Liver (tissue), 8 donors: ENCODE measurements at regions not wholly inside any gene's neighbourhood (a gene's known extent, or its start where the extent isn't known, plus 50 kb on each side); places are given as distances from the start of the nearest gene placed in this dataset.

Experiments
- DNase-seq: peaks from one replicate; pipeline ENCODE4 v3.0.0-alpha.2; 2017; ENCODE audit warnings: low spot score
- H3K27ac ChIP-seq, 2 donors: one replicate each; pipeline ENCODE4 v1.7.0; 2013; ENCODE audit warnings: inconsistent platforms in 2 of 2, low read length in 2 of 2, control low read depth in 1 of 2, low read depth in 1 of 2, mild to moderate bottlenecking in 1 of 2
- H3K27me3 ChIP-seq, 4 donors: one replicate each; pipeline versions ENCODE4 v1.6.1 to v1.7.0; 2013; ENCODE audit warnings: low read length in 3 of 4, inconsistent platforms in 1 of 4, mild to moderate bottlenecking in 1 of 4, moderate library complexity in 1 of 4; ENCODE audit not compliant: control insufficient read depth in 4 of 4, insufficient read depth in 4 of 4
- H3K36me3 ChIP-seq, 4 donors: one replicate each; pipeline versions ENCODE4 v1.6.1 to v1.7.0; 2013; ENCODE audit warnings: low read length in 3 of 4, mild to moderate bottlenecking in 3 of 4, low read depth in 1 of 4, moderate library complexity in 1 of 4; ENCODE audit not compliant: control insufficient read depth in 4 of 4, insufficient read depth in 3 of 4
- H3K4me1 ChIP-seq, 4 donors: one replicate each; pipeline versions ENCODE4 v1.6.1 to v1.7.0; 2013; ENCODE audit warnings: low read length in 3 of 4, mild to moderate bottlenecking in 3 of 4, moderate library complexity in 1 of 4; ENCODE audit not compliant: control insufficient read depth in 4 of 4, insufficient read depth in 4 of 4
- H3K4me3 ChIP-seq, 3 donors: one replicate each; pipeline versions ENCODE4 v1.6.1 to v1.7.0; 2013; ENCODE audit warnings: low read length in 3 of 3, control low read depth in 1 of 3, low read depth in 1 of 3, mild to moderate bottlenecking in 1 of 3
- H3K9ac ChIP-seq, 2 donors: one replicate each; pipeline ENCODE4 v1.7.0; 2013; ENCODE audit warnings: low read length in 2 of 2, mild to moderate bottlenecking in 2 of 2, moderate library complexity in 2 of 2, control low read depth in 1 of 2, low read depth in 1 of 2
- H3K9me3 ChIP-seq, 4 donors: one replicate each; pipeline versions ENCODE4 v1.6.1 to v1.7.0; 2013; ENCODE audit warnings: low read length in 3 of 4; ENCODE audit not compliant: control insufficient read depth in 4 of 4
- EGR1 ChIP-seq, 2 donors: IDR thresholded peaks; 2 replicates each; pipeline ENCODE4 v1.6.1; 2016 to 2018; ENCODE audit warnings: antibody characterized with exemption in 2 of 2, low read depth in 2 of 2
- FOXA1 ChIP-seq: IDR thresholded peaks from 2 replicates; pipeline ENCODE4 v1.6.1; 2016; ENCODE audit warnings: antibody characterized with exemption
- FOXA2 ChIP-seq: IDR thresholded peaks from 2 replicates; pipeline ENCODE4 v1.6.1; 2016; ENCODE audit warnings: antibody characterized with exemption
- GABPA ChIP-seq, 2 donors: IDR thresholded peaks in 1 of 2; conservative IDR thresholded peaks in 1 of 2; 2 replicates each; pipeline ENCODE4 v1.6.1; 2016; ENCODE audit warnings: antibody characterized with exemption in 2 of 2, mild to moderate bottlenecking in 1 of 2, moderate library complexity in 1 of 2
- HNF4A ChIP-seq, 2 donors: conservative IDR thresholded peaks; 2 replicates each; pipeline ENCODE4 v1.6.1; 2016; ENCODE audit warnings: antibody characterized with exemption in 2 of 2, mild to moderate bottlenecking in 2 of 2
- HNF4G ChIP-seq: IDR thresholded peaks from 2 replicates; pipeline ENCODE4 v1.6.1; 2016; ENCODE audit warnings: antibody characterized with exemption
- JUND ChIP-seq, 2 donors: IDR thresholded peaks; 2 replicates each; pipeline ENCODE4 v1.6.1; 2016; ENCODE audit warnings: antibody characterized with exemption in 2 of 2
- NR2F2 ChIP-seq: IDR thresholded peaks from 2 replicates; pipeline ENCODE4 v1.6.1; 2016; ENCODE audit warnings: antibody characterized with exemption
- RAD21 ChIP-seq, 2 donors: IDR thresholded peaks; 2 replicates each; pipeline ENCODE4 v1.6.1; 2016; ENCODE audit warnings: antibody characterized with exemption in 2 of 2, mild to moderate bottlenecking in 2 of 2
- RXRA ChIP-seq, 2 donors: IDR thresholded peaks; 2 replicates each; pipeline ENCODE4 v1.6.1; 2017 to 2018; ENCODE audit warnings: antibody characterized with exemption in 2 of 2, mild to moderate bottlenecking in 1 of 2
- SP1 ChIP-seq: IDR thresholded peaks from 2 replicates; pipeline ENCODE4 v1.6.1; 2018; ENCODE audit warnings: antibody characterized with exemption, mild to moderate bottlenecking
- TAF1 ChIP-seq: conservative IDR thresholded peaks from 2 replicates; pipeline ENCODE4 v1.6.1; 2016; ENCODE audit warnings: antibody characterized with exemption, mild to moderate bottlenecking
- YY1 ChIP-seq: IDR thresholded peaks from 2 replicates; pipeline ENCODE4 v1.6.1; 2016; ENCODE audit warnings: antibody characterized with exemption, mild to moderate bottlenecking
- WGBS: extraction: QIAGEN DNeasy Blood & Tissue Kit; methylation state at CpG from one replicate; pipeline ENCODE4 v1.1.7; 2013; 5-methylcytosine and 5-hydroxymethylcytosine counted together
- TF ChIP-seq, protein P1 (sequence below): IDR thresholded peaks from 2 replicates; pipeline ENCODE4 v1.6.1; 2016; ENCODE audit warnings: antibody characterized with exemption
- TF ChIP-seq, protein P2 (sequence below): IDR thresholded peaks from 2 replicates; pipeline ENCODE4 v1.6.1; 2016; ENCODE audit warnings: antibody characterized with exemption
- TF ChIP-seq, protein P3 (sequence below): IDR thresholded peaks from 2 replicates; pipeline ENCODE4 v1.6.1; 2016; ENCODE audit warnings: antibody characterized with exemption, mild to moderate bottlenecking
- TF ChIP-seq, protein P4 (sequence below): fragments of 150-350 bp; IDR thresholded peaks from 2 replicates; pipeline ENCODE4 v1.5.1; 2017; ENCODE audit warnings: improper control_type of control experiment, low read depth, low read length; ENCODE audit not compliant: missing input control
- TF ChIP-seq, protein P5 (sequence below): IDR thresholded peaks from 2 replicates; pipeline ENCODE4 v1.6.1; 2016; ENCODE audit warnings: antibody characterized with exemption
- donor health status: healthy.
- donor health status: healthy.
- donor health status: healthy.
- donor health status: healthy.
- donor health status: healthy.

DNA sequence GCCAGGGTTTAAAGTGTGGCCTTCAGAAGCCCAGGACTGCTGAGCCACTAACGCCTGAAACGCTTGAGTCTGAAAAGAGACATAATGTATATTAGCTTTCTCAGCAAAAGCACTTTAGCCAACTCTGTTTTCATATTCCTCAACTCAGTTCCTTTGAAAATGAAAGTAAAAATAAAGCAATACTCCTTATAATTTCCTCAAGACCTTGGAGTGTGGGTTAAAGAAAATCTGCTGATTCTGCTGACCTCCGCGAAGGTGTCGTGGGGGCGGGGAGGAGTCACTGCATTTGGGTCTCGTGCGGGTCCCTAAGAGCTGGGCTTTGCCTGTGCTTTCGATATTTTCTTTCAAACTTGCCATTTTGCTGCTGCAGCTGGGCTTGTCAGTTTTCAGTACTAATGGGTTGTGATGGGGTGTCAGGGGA, 142.2 kb upstream of the ARID1B start:
- TF ChIP-seq, protein P1, sequence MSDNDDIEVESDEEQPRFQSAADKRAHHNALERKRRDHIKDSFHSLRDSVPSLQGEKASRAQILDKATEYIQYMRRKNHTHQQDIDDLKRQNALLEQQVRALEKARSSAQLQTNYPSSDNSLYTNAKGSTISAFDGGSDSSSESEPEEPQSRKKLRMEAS = no peak
- TF ChIP-seq RAD21 (IDR thresholded peaks at IDR 0.05) (no peak), FOXA2 (no peak), FOXA1 (no peak), HNF4A (conservative IDR thresholded peaks at IDR 0.05) (no peak)
- TF ChIP-seq, protein P2, sequence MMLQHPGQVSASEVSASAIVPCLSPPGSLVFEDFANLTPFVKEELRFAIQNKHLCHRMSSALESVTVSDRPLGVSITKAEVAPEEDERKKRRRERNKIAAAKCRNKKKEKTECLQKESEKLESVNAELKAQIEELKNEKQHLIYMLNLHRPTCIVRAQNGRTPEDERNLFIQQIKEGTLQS = no peak
- no peak overlapping the region for H3K4me3 ChIP-seq
- no peaks in the 10 kb centered on the region for H3K27me3 ChIP-seq
- peaks cover 0 to 3% (median 0%) of the 10 kb centered on the region in 4 donors for H3K4me1 ChIP-seq
- DNase-seq = no peak
- no peaks in the 10 kb centered on the region for H3K9me3 ChIP-seq
- no peak overlapping the region for H3K9ac ChIP-seq
- H3K27ac ChIP-seq = no peak overlapping the region
- peaks cover 0 to 1% (median 0%) of the 10 kb centered on the region in 4 donors for H3K36me3 ChIP-seq
- WGBS = 65% methylated on average over 9 of the region's 9 CpGs

DNA sequence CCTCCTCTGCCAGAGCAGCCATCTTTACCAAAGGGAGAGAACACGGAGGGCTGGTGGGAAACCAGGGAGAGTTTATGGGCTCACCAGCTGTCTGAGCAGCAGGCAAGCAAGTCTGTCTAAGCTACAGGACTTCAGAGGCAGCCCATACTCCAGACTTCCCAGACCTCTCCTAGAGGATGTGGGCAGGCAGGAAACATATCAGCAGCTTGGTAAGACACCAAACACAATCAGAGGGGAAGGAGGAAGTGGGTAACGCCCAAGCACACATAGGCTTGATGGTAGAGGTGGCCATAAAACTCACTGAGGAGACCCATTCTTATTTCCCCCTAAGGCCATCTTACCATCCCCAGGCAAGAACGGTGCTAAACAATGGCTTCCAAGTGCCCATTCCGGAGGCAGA, 143.1 kb upstream of the ARID1B start:
- no peak for DNase-seq
- Histone ChIP-seq H3K4me1 (peaks cover 0 to 3% (median 0%) of the 10 kb centered on the region in 4 donors), H3K4me3 (no peak overlapping the region), H3K27me3 (no peaks in the 10 kb centered on the region), H3K27ac (no peak overlapping the region), H3K9me3 (no peaks in the 10 kb centered on the region), H3K9ac (no peak overlapping the region), H3K36me3 (peaks cover 0 to 1% (median 0%) of the 10 kb centered on the region in 4 donors)
- TF ChIP-seq, protein P3, sequence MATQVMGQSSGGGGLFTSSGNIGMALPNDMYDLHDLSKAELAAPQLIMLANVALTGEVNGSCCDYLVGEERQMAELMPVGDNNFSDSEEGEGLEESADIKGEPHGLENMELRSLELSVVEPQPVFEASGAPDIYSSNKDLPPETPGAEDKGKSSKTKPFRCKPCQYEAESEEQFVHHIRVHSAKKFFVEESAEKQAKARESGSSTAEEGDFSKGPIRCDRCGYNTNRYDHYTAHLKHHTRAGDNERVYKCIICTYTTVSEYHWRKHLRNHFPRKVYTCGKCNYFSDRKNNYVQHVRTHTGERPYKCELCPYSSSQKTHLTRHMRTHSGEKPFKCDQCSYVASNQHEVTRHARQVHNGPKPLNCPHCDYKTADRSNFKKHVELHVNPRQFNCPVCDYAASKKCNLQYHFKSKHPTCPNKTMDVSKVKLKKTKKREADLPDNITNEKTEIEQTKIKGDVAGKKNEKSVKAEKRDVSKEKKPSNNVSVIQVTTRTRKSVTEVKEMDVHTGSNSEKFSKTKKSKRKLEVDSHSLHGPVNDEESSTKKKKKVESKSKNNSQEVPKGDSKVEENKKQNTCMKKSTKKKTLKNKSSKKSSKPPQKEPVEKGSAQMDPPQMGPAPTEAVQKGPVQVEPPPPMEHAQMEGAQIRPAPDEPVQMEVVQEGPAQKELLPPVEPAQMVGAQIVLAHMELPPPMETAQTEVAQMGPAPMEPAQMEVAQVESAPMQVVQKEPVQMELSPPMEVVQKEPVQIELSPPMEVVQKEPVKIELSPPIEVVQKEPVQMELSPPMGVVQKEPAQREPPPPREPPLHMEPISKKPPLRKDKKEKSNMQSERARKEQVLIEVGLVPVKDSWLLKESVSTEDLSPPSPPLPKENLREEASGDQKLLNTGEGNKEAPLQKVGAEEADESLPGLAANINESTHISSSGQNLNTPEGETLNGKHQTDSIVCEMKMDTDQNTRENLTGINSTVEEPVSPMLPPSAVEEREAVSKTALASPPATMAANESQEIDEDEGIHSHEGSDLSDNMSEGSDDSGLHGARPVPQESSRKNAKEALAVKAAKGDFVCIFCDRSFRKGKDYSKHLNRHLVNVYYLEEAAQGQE = no peak
- no peak for TF ChIP-seq JUND (IDR thresholded peaks at IDR 0.05)
- no peak for TF ChIP-seq EGR1 (IDR thresholded peaks at IDR 0.05; ENCODE audit: low read depth in 2 of 2)
- TF ChIP-seq, protein P2 = no peak
- TF ChIP-seq SP1 = no peak
- TF ChIP-seq RXRA (IDR thresholded peaks at IDR 0.05) = no peak
- no peak for TF ChIP-seq YY1
- TF ChIP-seq HNF4G = no peak
- TF ChIP-seq GABPA (IDR thresholded peaks at IDR 0.05 in 1 of 2, conservative IDR thresholded peaks at IDR 0.05 in 1 of 2) = no peak
- TF ChIP-seq RAD21 (IDR thresholded peaks at IDR 0.05) = no peak
- TF ChIP-seq NR2F2 = no peak
- TF ChIP-seq TAF1 = no peak
- no peak for TF ChIP-seq FOXA2
- TF ChIP-seq, protein P4, sequence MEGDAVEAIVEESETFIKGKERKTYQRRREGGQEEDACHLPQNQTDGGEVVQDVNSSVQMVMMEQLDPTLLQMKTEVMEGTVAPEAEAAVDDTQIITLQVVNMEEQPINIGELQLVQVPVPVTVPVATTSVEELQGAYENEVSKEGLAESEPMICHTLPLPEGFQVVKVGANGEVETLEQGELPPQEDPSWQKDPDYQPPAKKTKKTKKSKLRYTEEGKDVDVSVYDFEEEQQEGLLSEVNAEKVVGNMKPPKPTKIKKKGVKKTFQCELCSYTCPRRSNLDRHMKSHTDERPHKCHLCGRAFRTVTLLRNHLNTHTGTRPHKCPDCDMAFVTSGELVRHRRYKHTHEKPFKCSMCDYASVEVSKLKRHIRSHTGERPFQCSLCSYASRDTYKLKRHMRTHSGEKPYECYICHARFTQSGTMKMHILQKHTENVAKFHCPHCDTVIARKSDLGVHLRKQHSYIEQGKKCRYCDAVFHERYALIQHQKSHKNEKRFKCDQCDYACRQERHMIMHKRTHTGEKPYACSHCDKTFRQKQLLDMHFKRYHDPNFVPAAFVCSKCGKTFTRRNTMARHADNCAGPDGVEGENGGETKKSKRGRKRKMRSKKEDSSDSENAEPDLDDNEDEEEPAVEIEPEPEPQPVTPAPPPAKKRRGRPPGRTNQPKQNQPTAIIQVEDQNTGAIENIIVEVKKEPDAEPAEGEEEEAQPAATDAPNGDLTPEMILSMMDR = no peak
- TF ChIP-seq, protein P1 = no peak
- TF ChIP-seq FOXA1 = no peak
- TF ChIP-seq, protein P5, sequence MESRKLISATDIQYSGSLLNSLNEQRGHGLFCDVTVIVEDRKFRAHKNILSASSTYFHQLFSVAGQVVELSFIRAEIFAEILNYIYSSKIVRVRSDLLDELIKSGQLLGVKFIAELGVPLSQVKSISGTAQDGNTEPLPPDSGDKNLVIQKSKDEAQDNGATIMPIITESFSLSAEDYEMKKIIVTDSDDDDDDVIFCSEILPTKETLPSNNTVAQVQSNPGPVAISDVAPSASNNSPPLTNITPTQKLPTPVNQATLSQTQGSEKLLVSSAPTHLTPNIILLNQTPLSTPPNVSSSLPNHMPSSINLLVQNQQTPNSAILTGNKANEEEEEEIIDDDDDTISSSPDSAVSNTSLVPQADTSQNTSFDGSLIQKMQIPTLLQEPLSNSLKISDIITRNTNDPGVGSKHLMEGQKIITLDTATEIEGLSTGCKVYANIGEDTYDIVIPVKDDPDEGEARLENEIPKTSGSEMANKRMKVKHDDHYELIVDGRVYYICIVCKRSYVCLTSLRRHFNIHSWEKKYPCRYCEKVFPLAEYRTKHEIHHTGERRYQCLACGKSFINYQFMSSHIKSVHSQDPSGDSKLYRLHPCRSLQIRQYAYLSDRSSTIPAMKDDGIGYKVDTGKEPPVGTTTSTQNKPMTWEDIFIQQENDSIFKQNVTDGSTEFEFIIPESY = no peak
- no peak for TF ChIP-seq HNF4A (conservative IDR thresholded peaks at IDR 0.05)
- WGBS = 87% methylated on average over 4 of the region's 4 CpGs
